ENCODE measurements at regions not wholly inside any gene's neighbourhood (a gene's known extent, or its start where the extent isn't known, plus 50 kb on each side); places are given as distances from the start of the nearest gene placed in this dataset.

DNA sequence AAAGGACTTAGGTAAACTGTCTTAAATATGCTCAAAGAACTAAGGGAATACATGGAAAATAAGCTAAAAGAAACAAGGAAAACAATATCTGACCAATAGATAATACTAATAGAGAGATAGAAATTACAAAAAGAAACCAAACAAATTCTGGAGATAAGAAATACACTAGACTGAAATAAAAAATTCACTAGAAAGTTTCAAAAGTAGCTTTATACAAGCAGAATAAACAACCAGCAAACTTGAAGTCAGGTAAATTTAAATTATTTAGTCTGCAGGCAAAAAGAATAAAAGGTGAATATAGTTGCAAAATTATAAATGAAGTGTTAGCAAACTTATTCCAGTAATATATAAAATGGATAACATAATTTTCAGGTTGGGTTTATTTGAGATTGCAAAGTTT lies 760.9 kb upstream of the INTU start:
- no peak for TF ChIP-seq EZH2 (IDR thresholded peaks at IDR 0.05; ENCODE audit: insufficient read depth, poor library complexity, severe bottlenecking)
- TF ChIP-seq EZH2phosphoT487 (IDR thresholded peaks at IDR 0.05; ENCODE audit: insufficient read depth, low read depth): no peak

Measured in GM23248 (cell line).